ENCODE measurements at regions not wholly inside any gene's neighbourhood (a gene's known extent, or its start where the extent isn't known, plus 50 kb on each side); places are given as distances from the start of the nearest gene placed in this dataset.
A peak's percentile ranks its signal among the peaks of the same experiment; 100 is the strongest.

- Histone ChIP-seq H3K27me3 (no peaks in the 10 kb centered on the region), H3K9me3 (no peaks in the 10 kb centered on the region), H3K4me3 (peak overlapping the region in 1 of 2 donors; percentile 17), H3K27ac (peak overlapping the region; percentile 14 to 26), H3K36me3 (ENCODE audit: low read depth, missing control alignments) (no peaks in the 10 kb centered on the region), H3K4me1 (peaks cover 16% of the 10 kb centered on the region)
- intact Hi-C loops (cut with DNase I; ENCODE audit: low total_unique reads) = no loop called here
- peak; percentile 69 for DNase-seq
- 9 to 14% methylated on average over 15 of the region's 15 CpGs for WGBS, 2 donors
- TF ChIP-seq, protein P1, sequence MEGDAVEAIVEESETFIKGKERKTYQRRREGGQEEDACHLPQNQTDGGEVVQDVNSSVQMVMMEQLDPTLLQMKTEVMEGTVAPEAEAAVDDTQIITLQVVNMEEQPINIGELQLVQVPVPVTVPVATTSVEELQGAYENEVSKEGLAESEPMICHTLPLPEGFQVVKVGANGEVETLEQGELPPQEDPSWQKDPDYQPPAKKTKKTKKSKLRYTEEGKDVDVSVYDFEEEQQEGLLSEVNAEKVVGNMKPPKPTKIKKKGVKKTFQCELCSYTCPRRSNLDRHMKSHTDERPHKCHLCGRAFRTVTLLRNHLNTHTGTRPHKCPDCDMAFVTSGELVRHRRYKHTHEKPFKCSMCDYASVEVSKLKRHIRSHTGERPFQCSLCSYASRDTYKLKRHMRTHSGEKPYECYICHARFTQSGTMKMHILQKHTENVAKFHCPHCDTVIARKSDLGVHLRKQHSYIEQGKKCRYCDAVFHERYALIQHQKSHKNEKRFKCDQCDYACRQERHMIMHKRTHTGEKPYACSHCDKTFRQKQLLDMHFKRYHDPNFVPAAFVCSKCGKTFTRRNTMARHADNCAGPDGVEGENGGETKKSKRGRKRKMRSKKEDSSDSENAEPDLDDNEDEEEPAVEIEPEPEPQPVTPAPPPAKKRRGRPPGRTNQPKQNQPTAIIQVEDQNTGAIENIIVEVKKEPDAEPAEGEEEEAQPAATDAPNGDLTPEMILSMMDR (IDR thresholded peaks at IDR 0.05) = no peak
- TF ChIP-seq POLR2A (IDR thresholded peaks at IDR 0.05) = no peak
Observed at GRCh38 chr6:21478883-21479539, 114.5 kb upstream of the SOX4 start.

- no peak overlapping the region for H3K27ac ChIP-seq
- no peak for DNase-seq
- no peaks in the 10 kb centered on the region for H3K36me3 ChIP-seq (ENCODE audit: low read depth, missing control alignments)
- TF ChIP-seq POLR2A (IDR thresholded peaks at IDR 0.05) = no peak
- TF ChIP-seq, protein P1 (IDR thresholded peaks at IDR 0.05) = no peak
- no peaks in the 10 kb centered on the region for H3K27me3 ChIP-seq
- no peaks in the 10 kb centered on the region for H3K4me1 ChIP-seq
- no peak overlapping the region for H3K4me3 ChIP-seq
- intact Hi-C loops (cut with DNase I; ENCODE audit: low total_unique reads) = no loop called here
- 55 to 73% methylated on average over 4 of the region's 4 CpGs for WGBS, 2 donors
- no peaks in the 10 kb centered on the region for H3K9me3 ChIP-seq
Observed at GRCh38 chr6:21486115-21486514, 107.4 kb upstream of the SOX4 start.

DNA sequence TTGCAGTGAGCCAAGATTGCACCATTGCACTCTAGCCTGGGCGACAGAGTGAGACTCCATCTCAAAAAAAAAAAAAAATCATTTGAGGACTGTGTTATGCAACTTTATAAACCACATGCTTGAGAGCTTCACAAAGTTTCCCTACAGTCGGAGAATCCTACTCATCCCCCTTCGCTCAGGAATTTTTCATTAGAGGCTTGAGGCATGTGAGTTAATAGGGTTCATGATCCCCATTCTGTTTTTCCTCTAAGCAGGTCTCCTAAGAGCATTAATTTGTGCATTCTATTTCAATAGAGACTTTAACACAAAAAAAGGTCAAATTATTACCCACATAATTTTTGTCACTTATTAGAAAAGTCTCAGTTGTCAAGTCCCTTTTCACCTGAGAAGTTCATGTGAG lies 103.7 kb upstream of the SOX4 start:
- no peaks in the 10 kb centered on the region for H3K4me1 ChIP-seq
- intact Hi-C loops (cut with DNase I; ENCODE audit: low total_unique reads) = no loop called here
- H3K36me3 ChIP-seq (ENCODE audit: low read depth, missing control alignments) = no peaks in the 10 kb centered on the region
- no peak overlapping the region for H3K4me3 ChIP-seq
- H3K27ac ChIP-seq = no peak overlapping the region
- WGBS, 2 donors = 89 to 90% methylated on average over 3 of the region's 3 CpGs
- DNase-seq = no peak
- no peaks in the 10 kb centered on the region for H3K27me3 ChIP-seq
- H3K9me3 ChIP-seq = no peaks in the 10 kb centered on the region
- no peak for TF ChIP-seq POLR2A (IDR thresholded peaks at IDR 0.05)
- TF ChIP-seq, protein P1 (IDR thresholded peaks at IDR 0.05) = no peak

- Histone ChIP-seq H3K4me3 (no peak overlapping the region), H3K27me3 (no peaks in the 10 kb centered on the region), H3K4me1 (peaks cover 10% of the 10 kb centered on the region), H3K36me3 (ENCODE audit: low read depth, missing control alignments) (no peaks in the 10 kb centered on the region), H3K27ac (no peak overlapping the region), H3K9me3 (no peaks in the 10 kb centered on the region)
- intact Hi-C loops (cut with DNase I; ENCODE audit: low total_unique reads) = no loop called here
- 83 to 86% methylated on average over 3 of the region's 3 CpGs for WGBS, 2 donors
- no peak for TF ChIP-seq POLR2A (IDR thresholded peaks at IDR 0.05)
- TF ChIP-seq, protein P1 (IDR thresholded peaks at IDR 0.05) = no peak
- no peak for DNase-seq
Observed at GRCh38 chr6:21491955-21492354, 101.6 kb upstream of the SOX4 start.

GRCh38 chr6:21494505-21494904 lies 99.0 kb upstream of the SOX4 start:
- TF ChIP-seq, protein P1 (IDR thresholded peaks at IDR 0.05) = no peak
- no peak for TF ChIP-seq POLR2A (IDR thresholded peaks at IDR 0.05)
- Histone ChIP-seq H3K36me3 (ENCODE audit: low read depth, missing control alignments) (no peaks in the 10 kb centered on the region), H3K4me3 (no peak overlapping the region), H3K27ac (no peak overlapping the region), H3K27me3 (no peaks in the 10 kb centered on the region), H3K4me1 (peaks cover 10% of the 10 kb centered on the region), H3K9me3 (no peaks in the 10 kb centered on the region)
- WGBS, 2 donors = 61 to 80% methylated on average over 7 to 8 of the region's 8 CpGs
- intact Hi-C loops (cut with DNase I; ENCODE audit: low total_unique reads) = no loop called here
- DNase-seq = no peak
